ENCODE measurements at regions not wholly inside any gene's neighbourhood (a gene's known extent, or its start where the extent isn't known, plus 50 kb on each side); places are given as distances from the start of the nearest gene placed in this dataset.

DNA sequence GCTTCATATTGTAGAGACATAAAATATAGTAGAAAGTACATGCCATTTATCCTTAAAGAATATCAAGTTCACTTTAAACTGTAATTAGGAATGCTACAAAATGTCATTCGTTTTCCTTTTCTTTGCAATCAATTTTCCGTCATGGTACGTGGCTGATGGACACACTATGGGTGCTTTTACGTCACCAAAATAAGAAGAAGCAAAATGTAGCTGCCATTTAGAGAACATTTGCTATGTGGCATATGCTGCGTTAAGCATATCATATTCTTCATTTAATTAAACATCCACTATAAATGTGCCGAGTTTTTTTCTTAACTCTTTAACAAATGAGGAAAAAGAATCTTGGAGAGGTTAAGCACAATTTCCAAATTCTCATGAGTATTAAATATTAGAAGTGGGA is 1358.5 kb upstream of the NXPH2 start:
- H3K9me2 ChIP-seq (ENCODE audit: low read depth, low read length), result no peaks in the 10 kb centered on the region; the same call in 1 of the 2 replicates
- H3K36me3 ChIP-seq (ENCODE audit: insufficient read depth, low read length), result no peaks in the 10 kb centered on the region
- H2AFZ ChIP-seq (ENCODE audit: low read length), result no peak overlapping the region
- no peak for TF ChIP-seq EZH2 (IDR thresholded peaks at IDR 0.05; ENCODE audit: borderline replicate concordance, low read length)
- no peak for TF ChIP-seq CTCF (IDR thresholded peaks at IDR 0.05; ENCODE audit: low read length)
- H3K27ac ChIP-seq (ENCODE audit: low read depth, low read length, poor library complexity, severe bottlenecking), result no peak overlapping the region
- H3K79me2 ChIP-seq (ENCODE audit: insufficient read depth, low read length), result no peaks in the 10 kb centered on the region
- H4K20me1 ChIP-seq (ENCODE audit: insufficient read depth, low read length), result no peaks in the 10 kb centered on the region
- no peak overlapping the region for H3K4me2 ChIP-seq (ENCODE audit: low read length)
- H3K27me3 ChIP-seq (ENCODE audit: insufficient read depth, low read length), result no peaks in the 10 kb centered on the region
- no peaks in the 10 kb centered on the region for H3K4me1 ChIP-seq (ENCODE audit: insufficient read depth, low read length, severe bottlenecking)
- H3K4me3 ChIP-seq (ENCODE audit: low read depth, low read length, poor library complexity, severe bottlenecking), result no peak overlapping the region
- H3F3A ChIP-seq (ENCODE audit: insufficient read depth, low read length), result no peaks in the 10 kb centered on the region
- no peak overlapping the region for H3K9ac ChIP-seq (ENCODE audit: low read length)
- no peaks in the 10 kb centered on the region for H3K9me3 ChIP-seq (ENCODE audit: low read length)

DNA sequence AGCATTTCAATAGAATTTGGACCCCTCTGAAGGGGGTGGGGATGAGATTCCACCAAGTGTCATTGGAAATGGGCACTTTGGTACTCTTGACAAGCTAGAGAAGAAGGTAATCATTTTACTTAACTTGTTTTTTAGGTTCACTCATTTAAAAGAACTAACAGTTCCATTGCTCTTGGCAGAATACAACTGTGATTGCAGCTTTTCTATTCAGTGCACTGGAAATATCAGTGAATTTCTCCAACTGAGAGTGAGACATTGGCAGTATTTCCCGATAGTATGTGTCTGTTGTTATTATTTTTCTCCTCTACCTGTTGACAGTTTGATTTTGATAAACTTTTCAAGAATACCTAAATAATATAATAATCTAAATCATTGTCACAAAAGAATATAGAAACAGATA is 1356.7 kb upstream of the NXPH2 start:
- no peak overlapping the region for H2AFZ ChIP-seq (ENCODE audit: low read length)
- no peak overlapping the region for H3K4me2 ChIP-seq (ENCODE audit: low read length)
- no peaks in the 10 kb centered on the region for H3K9me2 ChIP-seq (ENCODE audit: low read depth, low read length)
- H3K4me3 ChIP-seq (ENCODE audit: low read depth, low read length, poor library complexity, severe bottlenecking), result no peak overlapping the region
- H3K9me3 ChIP-seq (ENCODE audit: low read length), result no peaks in the 10 kb centered on the region
- H3K9ac ChIP-seq (ENCODE audit: low read length), result no peak overlapping the region
- H3K79me2 ChIP-seq (ENCODE audit: insufficient read depth, low read length), result no peaks in the 10 kb centered on the region
- no peaks in the 10 kb centered on the region for H3K4me1 ChIP-seq (ENCODE audit: insufficient read depth, low read length, severe bottlenecking)
- H3F3A ChIP-seq (ENCODE audit: insufficient read depth, low read length), result no peaks in the 10 kb centered on the region
- H3K27me3 ChIP-seq (ENCODE audit: insufficient read depth, low read length), result no peaks in the 10 kb centered on the region
- no peaks in the 10 kb centered on the region for H3K36me3 ChIP-seq (ENCODE audit: insufficient read depth, low read length)
- no peaks in the 10 kb centered on the region for H4K20me1 ChIP-seq (ENCODE audit: insufficient read depth, low read length)
- TF ChIP-seq EZH2 (IDR thresholded peaks at IDR 0.05; ENCODE audit: borderline replicate concordance, low read length) (no peak), CTCF (IDR thresholded peaks at IDR 0.05; ENCODE audit: low read length) (no peak)
- no peak overlapping the region for H3K27ac ChIP-seq (ENCODE audit: low read depth, low read length, poor library complexity, severe bottlenecking)

GRCh38 chr2:140136366-140136765 is 1356.2 kb upstream of the NXPH2 start:
- Histone ChIP-seq H3K9me3 (ENCODE audit: low read length) (no peaks in the 10 kb centered on the region), H3F3A (ENCODE audit: insufficient read depth, low read length) (no peaks in the 10 kb centered on the region), H3K4me2 (ENCODE audit: low read length) (no peak overlapping the region), H3K4me3 (ENCODE audit: low read depth, low read length, poor library complexity, severe bottlenecking) (no peak overlapping the region), H3K9me2 (ENCODE audit: low read depth, low read length) (no peaks in the 10 kb centered on the region), H3K79me2 (ENCODE audit: insufficient read depth, low read length) (no peaks in the 10 kb centered on the region), H3K27ac (ENCODE audit: low read depth, low read length, poor library complexity, severe bottlenecking) (no peak overlapping the region), H3K9ac (ENCODE audit: low read length) (no peak overlapping the region), H3K27me3 (ENCODE audit: insufficient read depth, low read length) (no peaks in the 10 kb centered on the region), H2AFZ (ENCODE audit: low read length) (no peak overlapping the region), H3K4me1 (ENCODE audit: insufficient read depth, low read length, severe bottlenecking) (no peaks in the 10 kb centered on the region), H4K20me1 (ENCODE audit: insufficient read depth, low read length) (no peaks in the 10 kb centered on the region), H3K36me3 (ENCODE audit: insufficient read depth, low read length) (no peaks in the 10 kb centered on the region)
- TF ChIP-seq EZH2 (IDR thresholded peaks at IDR 0.05; ENCODE audit: borderline replicate concordance, low read length), result no peak

DNA sequence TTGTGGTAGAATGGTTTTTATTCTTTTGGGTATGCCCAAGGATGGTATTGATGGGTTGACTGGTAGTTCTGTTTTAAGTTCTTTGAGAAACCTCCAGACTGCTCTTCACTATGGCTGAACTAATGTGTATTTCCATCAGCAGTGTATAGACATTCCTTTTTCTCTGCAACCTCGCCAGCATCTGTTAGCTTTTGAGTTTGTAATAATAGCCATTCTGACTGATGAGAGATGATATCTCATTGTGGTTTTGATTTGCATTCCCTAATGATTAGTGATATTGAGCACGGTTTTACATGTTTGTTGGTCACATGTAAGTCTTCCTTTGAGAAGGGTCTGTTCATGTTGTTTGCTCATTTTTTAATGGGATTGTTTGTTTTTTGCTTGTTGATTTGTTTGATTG is 1348.7 kb upstream of the NXPH2 start:
- Histone ChIP-seq H3K79me2 (ENCODE audit: insufficient read depth, low read length) (no peaks in the 10 kb centered on the region), H3K27me3 (ENCODE audit: insufficient read depth, low read length) (no peaks in the 10 kb centered on the region), H3K9me3 (ENCODE audit: low read length) (no peaks in the 10 kb centered on the region), H3K27ac (ENCODE audit: low read depth, low read length, poor library complexity, severe bottlenecking) (no peak overlapping the region), H4K20me1 (ENCODE audit: insufficient read depth, low read length) (no peaks in the 10 kb centered on the region), H3K9ac (ENCODE audit: low read length) (no peak overlapping the region), H3K4me3 (ENCODE audit: low read depth, low read length, poor library complexity, severe bottlenecking) (no peak overlapping the region), H3K9me2 (ENCODE audit: low read depth, low read length) (no peaks in the 10 kb centered on the region), H3F3A (ENCODE audit: insufficient read depth, low read length) (no peaks in the 10 kb centered on the region), H2AFZ (ENCODE audit: low read length) (no peak overlapping the region), H3K4me2 (ENCODE audit: low read length) (no peak overlapping the region), H3K4me1 (ENCODE audit: insufficient read depth, low read length, severe bottlenecking) (no peaks in the 10 kb centered on the region), H3K36me3 (ENCODE audit: insufficient read depth, low read length) (no peaks in the 10 kb centered on the region)
- TF ChIP-seq CTCF (IDR thresholded peaks at IDR 0.05; ENCODE audit: low read length) (no peak), EZH2 (IDR thresholded peaks at IDR 0.05; ENCODE audit: borderline replicate concordance, low read length) (no peak)

Measured in OCI-LY1 (cell line).